Testis (tissue), 2 donors: ENCODE measurements at regions not wholly inside any gene's neighbourhood (a gene's known extent, or its start where the extent isn't known, plus 50 kb on each side); places are given as distances from the start of the nearest gene placed in this dataset.

ENCODE experiments used
- CTCF ChIP-seq, 3 experiments: fragments of 450-650 bp in 2 of 3; fragments of 200-600 bp in 1 of 3; sonication (generic) in 1 of 3; IDR thresholded peaks; one replicate each; pipeline ENCODE4 v1.5.1; 2016 to 2019; ENCODE audit warnings: antibody characterized with exemption in 3 of 3, mild to moderate bottlenecking in 2 of 3, moderate library complexity in 1 of 3
- POLR2A ChIP-seq: fragments of 450-650 bp; IDR thresholded peaks from one replicate; pipeline ENCODE4 v1.6.1; 2017; ENCODE audit warnings: antibody characterized with exemption, mild to moderate bottlenecking, moderate library complexity

- peak; percentile 52 to 78 (median 69) for TF ChIP-seq CTCF (IDR thresholded peaks at IDR 0.05)
- no peak for TF ChIP-seq POLR2A
These were observed 176.9 kb upstream of the MC4R start for GRCh38 chr18:60549338-60549960.
